ENCODE measurements at regions not wholly inside any gene's neighbourhood (a gene's known extent, or its start where the extent isn't known, plus 50 kb on each side); places are given as distances from the start of the nearest gene placed in this dataset.

- CTCF ChIA-PET (ENCODE audit: partially characterized antibody), result interaction anchor here (0.5 to 1.2 kb wide), 3 partner anchors 14 to 48 kb away, joined by 3 read pairs; no protein-coding TSS in a partner anchor
- H4K91ac ChIP-seq (replicated peaks; ENCODE audit: insufficient read length, low read length), result no peak overlapping the region
- TF ChIP-seq TCF12 (IDR thresholded peaks at IDR 0.05; ENCODE audit: low read depth, low read length) (no peak), ASH2L (IDR thresholded peaks at IDR 0.05; ENCODE audit: low read length) (no peak), POLR2A (IDR thresholded peaks at IDR 0.05; ENCODE audit: control extremely low read depth in 1 of 2, low read depth in 2 of 2, low read length in 2 of 2) (no peak), HDAC2 (IDR thresholded peaks at IDR 0.05; ENCODE audit: borderline replicate concordance in 1 of 2, low read depth in 2 of 2, low read length in 2 of 2) (no peak), HDAC6 (IDR thresholded peaks at IDR 0.05; ENCODE audit: low read depth, low read length) (no peak), KDM5A (IDR thresholded peaks at IDR 0.05; ENCODE audit: low read length) (no peak), EGR1 (IDR thresholded peaks at IDR 0.05; ENCODE audit: borderline replicate concordance, low read depth, low read length) (no peak), TAF1 (IDR thresholded peaks at IDR 0.05; ENCODE audit: low read depth, low read length) (no peak), CHD2 (IDR thresholded peaks at IDR 0.05; ENCODE audit: low read length) (no peak), TEAD4 (IDR thresholded peaks at IDR 0.05; ENCODE audit: low read depth, low read length) (no peak), SIN3A (conservative IDR thresholded peaks at IDR 0.05 in 1 of 2, IDR thresholded peaks at IDR 0.05 in 1 of 2; ENCODE audit: low read depth in 1 of 2, low read length in 2 of 2) (no peak)
- TF ChIP-seq, protein P1, sequence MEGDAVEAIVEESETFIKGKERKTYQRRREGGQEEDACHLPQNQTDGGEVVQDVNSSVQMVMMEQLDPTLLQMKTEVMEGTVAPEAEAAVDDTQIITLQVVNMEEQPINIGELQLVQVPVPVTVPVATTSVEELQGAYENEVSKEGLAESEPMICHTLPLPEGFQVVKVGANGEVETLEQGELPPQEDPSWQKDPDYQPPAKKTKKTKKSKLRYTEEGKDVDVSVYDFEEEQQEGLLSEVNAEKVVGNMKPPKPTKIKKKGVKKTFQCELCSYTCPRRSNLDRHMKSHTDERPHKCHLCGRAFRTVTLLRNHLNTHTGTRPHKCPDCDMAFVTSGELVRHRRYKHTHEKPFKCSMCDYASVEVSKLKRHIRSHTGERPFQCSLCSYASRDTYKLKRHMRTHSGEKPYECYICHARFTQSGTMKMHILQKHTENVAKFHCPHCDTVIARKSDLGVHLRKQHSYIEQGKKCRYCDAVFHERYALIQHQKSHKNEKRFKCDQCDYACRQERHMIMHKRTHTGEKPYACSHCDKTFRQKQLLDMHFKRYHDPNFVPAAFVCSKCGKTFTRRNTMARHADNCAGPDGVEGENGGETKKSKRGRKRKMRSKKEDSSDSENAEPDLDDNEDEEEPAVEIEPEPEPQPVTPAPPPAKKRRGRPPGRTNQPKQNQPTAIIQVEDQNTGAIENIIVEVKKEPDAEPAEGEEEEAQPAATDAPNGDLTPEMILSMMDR (IDR thresholded peaks at IDR 0.05; ENCODE audit: control extremely low read depth in 1 of 3, insufficient read depth in 1 of 3, low read depth in 1 of 3, low read length in 3 of 3), result no peak
These were observed 174.8 kb upstream of the AGR3 start for GRCh38 chr7:17056491-17057142.

More at GRCh38 chr7:17056491-17057142, 174.8 kb upstream of the AGR3 start:
- WGBS, 2 experiments (ENCODE audit: extremely low coverage in 1 of 2, insufficient coverage in 1 of 2, insufficient read length in 1 of 2, insufficient replicate concordance in 2 of 2, low coverage in 1 of 2, low lambda C conversion rate in 2 of 2, missing lambda C conversion rate in 1 of 2), result 90% methylated on average over 7 of the region's 7 CpGs; no CpG with 5 or more reads in 1 of the 2 experiments
- no peaks in the 10 kb centered on the region for H3K79me1 ChIP-seq (ENCODE audit: low read depth, low read length)
- H4K8ac ChIP-seq (ENCODE audit: extremely low read depth, insufficient read depth, low read length), result no peak overlapping the region
- no peaks in the 10 kb centered on the region for H3K4me1 ChIP-seq (replicated peaks in 1 of 4; ENCODE audit: control insufficient read depth in 3 of 4, insufficient read depth in 4 of 4, low read length in 3 of 4)
- H3K4ac ChIP-seq (replicated peaks; ENCODE audit: insufficient read length, low read depth, low read length), result no peak overlapping the region
- no peak overlapping the region for H2BK12ac ChIP-seq (ENCODE audit: low read depth, low read length)
- peaks cover 0 to 8% of the 10 kb centered on the region in 2 experiments; a peak in 1 of 4 replicates for H3K9me3 ChIP-seq (ENCODE audit: insufficient read depth in 2 of 2, low read depth in 1 of 2, low read length in 1 of 2)
- no peak overlapping the region for H2AFZ ChIP-seq (ENCODE audit: low read length)
- no peaks in the 10 kb centered on the region for H3K79me2 ChIP-seq (ENCODE audit: control insufficient read depth in 1 of 2, insufficient read depth in 2 of 2, low read length in 2 of 2)
- no peak overlapping the region for H3K4me2 ChIP-seq (ENCODE audit: insufficient read depth in 1 of 2, low read depth in 2 of 2, low read length in 2 of 2)
- no peak overlapping the region for H2BK20ac ChIP-seq (ENCODE audit: low read length)
- POLR2A ChIA-PET (ENCODE audit: partially characterized antibody), result no interaction called here
- no peak overlapping the region for H2AK5ac ChIP-seq (ENCODE audit: low read depth, low read length)
- no peak overlapping the region for H4K5ac ChIP-seq (ENCODE audit: insufficient read length, low read depth, low read length)
- H3K14ac ChIP-seq (ENCODE audit: insufficient read length), result no peak overlapping the region
- H3K56ac ChIP-seq (replicated peaks; ENCODE audit: insufficient read length, low read depth, low read length), result no peak overlapping the region
- H3K4me3 ChIP-seq (ENCODE audit: extremely low read depth in 1 of 4, insufficient read depth in 2 of 4, low read depth in 3 of 4, low read length in 4 of 4), result no peak overlapping the region
- no peak for DNase-seq (ENCODE audit: low read depth in 1 of 2, low spot score in 2 of 2)
- no peak overlapping the region for H3K18ac ChIP-seq (ENCODE audit: extremely low read depth, low read length)
- no peaks in the 10 kb centered on the region for H3K27me3 ChIP-seq (replicated peaks in 1 of 4; ENCODE audit: control insufficient read depth in 3 of 4, extremely low read depth in 1 of 4, insufficient read depth in 3 of 4, low read length in 3 of 4)
- no peak for FAIRE-seq
- H3K23ac ChIP-seq (ENCODE audit: insufficient read length), result no peak overlapping the region
- no peaks in the 10 kb centered on the region for H3K23me2 ChIP-seq (ENCODE audit: low read depth, low read length)
- H4K20me1 ChIP-seq (replicated peaks in 1 of 2; ENCODE audit: control insufficient read depth in 1 of 2, insufficient read depth in 2 of 2, low read length in 2 of 2), result no peaks in the 10 kb centered on the region
- no peaks in the 10 kb centered on the region for H3K36me3 ChIP-seq (ENCODE audit: control insufficient read depth in 2 of 4, insufficient read depth in 4 of 4, low read length in 3 of 4)
- H2BK15ac ChIP-seq (ENCODE audit: low read length), result no peak overlapping the region
- no peak overlapping the region for H2BK120ac ChIP-seq (replicated peaks; ENCODE audit: low read depth, low read length)
- H3K9ac ChIP-seq (replicated peaks in 1 of 4; ENCODE audit: extremely low read depth in 1 of 4, low read depth in 3 of 4, low read length in 3 of 4), result no peak overlapping the region
- H3K27ac ChIP-seq (ENCODE audit: low read depth, low read length), result no peak overlapping the region
- no peak overlapping the region for H2BK5ac ChIP-seq (ENCODE audit: low read depth, low read length)
